Lower leg skin (tissue), 3 donors: ENCODE measurements at regions not wholly inside any gene's neighbourhood (a gene's known extent, or its start where the extent isn't known, plus 50 kb on each side); places are given as distances from the start of the nearest gene placed in this dataset.

ENCODE experiments used
- POLR2A ChIP-seq, 2 donors: fragments of 450-650 bp; IDR thresholded peaks; one replicate each; pipeline ENCODE4 v1.6.1; 2016 to 2017; ENCODE audit warnings: antibody characterized with exemption in 2 of 2, mild to moderate bottlenecking in 1 of 2, moderate library complexity in 1 of 2
- TF ChIP-seq, protein P1 (sequence below), 3 donors: fragments of 450-650 bp; IDR thresholded peaks; one replicate each; pipeline ENCODE4 v1.5.1; 2016; ENCODE audit warnings: antibody characterized with exemption in 3 of 3, mild to moderate bottlenecking in 3 of 3, moderate library complexity in 2 of 3

DNA sequence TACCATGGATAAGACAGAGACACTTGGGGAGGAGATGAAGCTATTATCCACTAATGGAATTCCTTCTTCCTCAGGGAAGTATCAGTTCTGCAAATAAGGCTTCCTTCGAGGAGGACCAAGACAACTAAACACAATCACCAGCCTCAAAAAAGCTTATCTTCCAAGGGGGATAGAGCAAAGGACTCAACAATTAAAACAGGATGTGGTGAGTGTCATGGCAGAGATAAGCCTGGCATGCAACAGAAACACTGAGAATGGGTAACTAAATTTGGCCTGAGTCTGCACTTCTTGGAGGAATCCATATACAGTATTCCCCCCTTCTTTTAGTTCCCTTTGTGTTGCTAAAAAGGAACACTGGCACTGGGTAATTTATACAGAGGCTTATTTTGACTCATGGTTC lies 1285.2 kb downstream of the GATA3 start:
- TF ChIP-seq POLR2A (IDR thresholded peaks at IDR 0.05) = no peak
- TF ChIP-seq, protein P1, sequence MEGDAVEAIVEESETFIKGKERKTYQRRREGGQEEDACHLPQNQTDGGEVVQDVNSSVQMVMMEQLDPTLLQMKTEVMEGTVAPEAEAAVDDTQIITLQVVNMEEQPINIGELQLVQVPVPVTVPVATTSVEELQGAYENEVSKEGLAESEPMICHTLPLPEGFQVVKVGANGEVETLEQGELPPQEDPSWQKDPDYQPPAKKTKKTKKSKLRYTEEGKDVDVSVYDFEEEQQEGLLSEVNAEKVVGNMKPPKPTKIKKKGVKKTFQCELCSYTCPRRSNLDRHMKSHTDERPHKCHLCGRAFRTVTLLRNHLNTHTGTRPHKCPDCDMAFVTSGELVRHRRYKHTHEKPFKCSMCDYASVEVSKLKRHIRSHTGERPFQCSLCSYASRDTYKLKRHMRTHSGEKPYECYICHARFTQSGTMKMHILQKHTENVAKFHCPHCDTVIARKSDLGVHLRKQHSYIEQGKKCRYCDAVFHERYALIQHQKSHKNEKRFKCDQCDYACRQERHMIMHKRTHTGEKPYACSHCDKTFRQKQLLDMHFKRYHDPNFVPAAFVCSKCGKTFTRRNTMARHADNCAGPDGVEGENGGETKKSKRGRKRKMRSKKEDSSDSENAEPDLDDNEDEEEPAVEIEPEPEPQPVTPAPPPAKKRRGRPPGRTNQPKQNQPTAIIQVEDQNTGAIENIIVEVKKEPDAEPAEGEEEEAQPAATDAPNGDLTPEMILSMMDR (IDR thresholded peaks at IDR 0.05) = no peak
